ENCODE measurements at regions not wholly inside any gene's neighbourhood (a gene's known extent, or its start where the extent isn't known, plus 50 kb on each side); places are given as distances from the start of the nearest gene placed in this dataset.

GRCh38 chr1:166716620-166717019 is 122.7 kb upstream of the POGK start:
- TF ChIP-seq, protein P1, sequence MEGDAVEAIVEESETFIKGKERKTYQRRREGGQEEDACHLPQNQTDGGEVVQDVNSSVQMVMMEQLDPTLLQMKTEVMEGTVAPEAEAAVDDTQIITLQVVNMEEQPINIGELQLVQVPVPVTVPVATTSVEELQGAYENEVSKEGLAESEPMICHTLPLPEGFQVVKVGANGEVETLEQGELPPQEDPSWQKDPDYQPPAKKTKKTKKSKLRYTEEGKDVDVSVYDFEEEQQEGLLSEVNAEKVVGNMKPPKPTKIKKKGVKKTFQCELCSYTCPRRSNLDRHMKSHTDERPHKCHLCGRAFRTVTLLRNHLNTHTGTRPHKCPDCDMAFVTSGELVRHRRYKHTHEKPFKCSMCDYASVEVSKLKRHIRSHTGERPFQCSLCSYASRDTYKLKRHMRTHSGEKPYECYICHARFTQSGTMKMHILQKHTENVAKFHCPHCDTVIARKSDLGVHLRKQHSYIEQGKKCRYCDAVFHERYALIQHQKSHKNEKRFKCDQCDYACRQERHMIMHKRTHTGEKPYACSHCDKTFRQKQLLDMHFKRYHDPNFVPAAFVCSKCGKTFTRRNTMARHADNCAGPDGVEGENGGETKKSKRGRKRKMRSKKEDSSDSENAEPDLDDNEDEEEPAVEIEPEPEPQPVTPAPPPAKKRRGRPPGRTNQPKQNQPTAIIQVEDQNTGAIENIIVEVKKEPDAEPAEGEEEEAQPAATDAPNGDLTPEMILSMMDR (IDR thresholded peaks at IDR 0.05) = no peak
- no peak for TF ChIP-seq POLR2A (IDR thresholded peaks at IDR 0.05)

All from Peyer's patch (tissue), 4 donors.